Calu3 (cell line): ENCODE measurements at regions not wholly inside any gene's neighbourhood (a gene's known extent, or its start where the extent isn't known, plus 50 kb on each side); places are given as distances from the start of the nearest gene placed in this dataset.

Source experiments
- BruUV-seq: library from RNA; stranded (reverse); fragments of 400-500 nt; replicated peaks from 2 replicates; lab custom pipeline; 2021; lab: Mats Ljungman, UMichigan
- CTCF ChIA-PET: fragments of 300-600 bp; sonication (Branson Sonifier 250); formaldehyde crosslinking; loops from one replicate; lab custom pipeline; 2022; ENCODE audit warnings: antibody characterized with exemption; lab: Charles Lee
- DNase-seq: peaks from one replicate; pipeline ENCODE4 v3.0.0; 2022
- H3K27ac Mint-ChIP-seq: one replicate; pipeline ENCODE4 v1.8.0; 2022; ENCODE audit warnings: mixed read lengths; ENCODE audit not compliant: unreplicated experiment
- H3K27me3 Mint-ChIP-seq: one replicate; pipeline ENCODE4 v1.8.0; 2022; ENCODE audit warnings: mixed read lengths; ENCODE audit not compliant: unreplicated experiment
- H3K36me3 Mint-ChIP-seq: one replicate; pipeline ENCODE4 v1.8.0; 2022; ENCODE audit warnings: mild to moderate bottlenecking, moderate library complexity, mixed read lengths; ENCODE audit not compliant: insufficient read depth, unreplicated experiment
- H3K4me1 Mint-ChIP-seq: one replicate; pipeline ENCODE4 v1.8.0; 2022; ENCODE audit warnings: mild to moderate bottlenecking, low read depth, mixed read lengths; ENCODE audit not compliant: unreplicated experiment
- H3K4me3 Mint-ChIP-seq: one replicate; pipeline ENCODE4 v1.8.0; 2022; ENCODE audit warnings: mild to moderate bottlenecking, low read depth, moderate library complexity, mixed read lengths; ENCODE audit not compliant: unreplicated experiment
- H3K9me3 Mint-ChIP-seq: one replicate; pipeline ENCODE4 v1.8.0; 2022; ENCODE audit warnings: low read depth, mixed read lengths; ENCODE audit not compliant: unreplicated experiment
- intact Hi-C: fragments of 100-400 bp; cut with micrococcal nuclease; formaldehyde crosslinking; loops from one replicate; pipeline ENCODE4 v1.10.0; 2022; ENCODE audit not compliant: unreplicated experiment
- TF ChIP-seq, protein P1 (sequence below): fragments of 200-600 bp; IDR thresholded peaks from one replicate; pipeline ENCODE4 v1.8.0; 2022; ENCODE audit warnings: antibody characterized with exemption; ENCODE audit not compliant: unreplicated experiment

GRCh38 chr3:18080198-18080689, 337.8 kb upstream of the TBC1D5 start:
- BruUV-seq: no TSS peak
- Mint-ChIP-seq H3K4me3 (no peak overlapping the region), H3K27me3 (no peaks in the 10 kb centered on the region), H3K9me3 (no peaks in the 10 kb centered on the region), H3K4me1 (peaks cover 12% of the 10 kb centered on the region), H3K36me3 (no peaks in the 10 kb centered on the region), H3K27ac (no peak overlapping the region)
- CTCF ChIA-PET: no interaction called here
- TF ChIP-seq, protein P1, sequence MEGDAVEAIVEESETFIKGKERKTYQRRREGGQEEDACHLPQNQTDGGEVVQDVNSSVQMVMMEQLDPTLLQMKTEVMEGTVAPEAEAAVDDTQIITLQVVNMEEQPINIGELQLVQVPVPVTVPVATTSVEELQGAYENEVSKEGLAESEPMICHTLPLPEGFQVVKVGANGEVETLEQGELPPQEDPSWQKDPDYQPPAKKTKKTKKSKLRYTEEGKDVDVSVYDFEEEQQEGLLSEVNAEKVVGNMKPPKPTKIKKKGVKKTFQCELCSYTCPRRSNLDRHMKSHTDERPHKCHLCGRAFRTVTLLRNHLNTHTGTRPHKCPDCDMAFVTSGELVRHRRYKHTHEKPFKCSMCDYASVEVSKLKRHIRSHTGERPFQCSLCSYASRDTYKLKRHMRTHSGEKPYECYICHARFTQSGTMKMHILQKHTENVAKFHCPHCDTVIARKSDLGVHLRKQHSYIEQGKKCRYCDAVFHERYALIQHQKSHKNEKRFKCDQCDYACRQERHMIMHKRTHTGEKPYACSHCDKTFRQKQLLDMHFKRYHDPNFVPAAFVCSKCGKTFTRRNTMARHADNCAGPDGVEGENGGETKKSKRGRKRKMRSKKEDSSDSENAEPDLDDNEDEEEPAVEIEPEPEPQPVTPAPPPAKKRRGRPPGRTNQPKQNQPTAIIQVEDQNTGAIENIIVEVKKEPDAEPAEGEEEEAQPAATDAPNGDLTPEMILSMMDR: no peak
- DNase-seq: no peak
- intact Hi-C loops: no loop called here

DNA sequence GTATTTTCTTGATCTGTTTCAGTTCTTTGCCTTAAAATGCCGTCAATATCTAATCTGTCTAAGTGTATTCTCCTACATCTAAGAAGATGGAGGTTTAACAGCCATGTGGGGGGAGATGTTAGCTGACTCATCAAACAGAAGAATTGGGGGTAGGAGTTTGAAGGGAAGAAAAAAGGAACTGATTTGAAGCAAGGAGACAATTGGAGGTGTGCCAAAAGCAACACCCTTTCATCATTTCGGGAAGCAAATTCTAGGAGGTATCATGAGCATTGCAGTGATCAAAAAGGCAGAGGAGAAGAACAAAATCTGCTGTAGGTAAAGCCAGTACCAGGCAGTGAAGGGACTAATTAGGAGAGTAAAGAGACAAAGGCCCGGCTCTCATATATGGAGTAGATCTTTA, 337.3 kb upstream of the TBC1D5 start:
- H3K4me3 Mint-ChIP-seq: no peak overlapping the region
- H3K36me3 Mint-ChIP-seq: no peaks in the 10 kb centered on the region
- intact Hi-C loops: no loop called here
- H3K4me1 Mint-ChIP-seq: peaks cover 12% of the 10 kb centered on the region
- no TSS peak for BruUV-seq
- DNase-seq: no peak
- no peak overlapping the region for H3K27ac Mint-ChIP-seq
- no peaks in the 10 kb centered on the region for H3K27me3 Mint-ChIP-seq
- no peaks in the 10 kb centered on the region for H3K9me3 Mint-ChIP-seq
- TF ChIP-seq, protein P1: no peak
- CTCF ChIA-PET: no interaction called here

GRCh38 chr3:18079062-18079461, 336.6 kb upstream of the TBC1D5 start:
- TF ChIP-seq, protein P1: no peak
- DNase-seq: no peak
- Mint-ChIP-seq H3K4me3 (no peak overlapping the region), H3K36me3 (no peaks in the 10 kb centered on the region), H3K9me3 (no peaks in the 10 kb centered on the region), H3K4me1 (peaks cover 12% of the 10 kb centered on the region), H3K27ac (no peak overlapping the region), H3K27me3 (no peaks in the 10 kb centered on the region)
- CTCF ChIA-PET: no interaction called here
- BruUV-seq: no TSS peak
- intact Hi-C loops: no loop called here

DNA sequence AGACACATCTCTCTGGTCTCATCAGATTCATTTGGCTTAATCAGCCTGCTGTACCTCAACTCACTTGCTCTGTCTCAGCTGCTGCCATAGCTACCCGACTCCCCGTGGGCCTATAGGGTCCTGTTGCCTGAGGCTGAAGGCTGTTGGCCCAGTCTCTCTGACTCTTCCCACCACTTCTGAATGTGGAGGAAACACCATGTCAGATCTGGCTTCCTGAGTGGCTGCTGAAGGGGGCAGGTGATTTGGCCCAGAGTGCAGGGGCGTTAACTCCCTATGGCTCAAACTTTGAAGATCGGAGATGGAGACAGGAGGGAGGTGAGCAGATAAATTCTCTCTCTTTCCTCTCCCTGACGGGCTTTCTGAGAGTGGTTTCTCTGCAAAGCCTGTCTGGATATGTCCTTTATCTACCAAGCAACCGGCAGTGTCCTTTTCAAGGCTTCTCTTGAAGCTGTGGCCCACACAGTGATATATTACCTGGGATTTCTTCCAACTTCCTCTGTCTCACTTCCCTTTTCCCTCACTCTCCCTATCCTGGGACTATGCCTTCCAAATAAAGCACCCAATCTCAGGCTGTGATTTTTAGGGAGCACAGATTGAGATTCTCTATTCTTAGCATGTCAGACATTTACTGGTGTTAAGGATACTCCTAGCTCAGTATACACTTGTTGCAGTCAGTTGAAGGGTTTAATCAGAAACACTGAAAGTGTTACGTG, 334.9 kb upstream of the TBC1D5 start:
- no peaks in the 10 kb centered on the region for H3K9me3 Mint-ChIP-seq
- no peak overlapping the region for H3K4me3 Mint-ChIP-seq
- no peak overlapping the region for H3K27ac Mint-ChIP-seq
- peaks cover 12% of the 10 kb centered on the region for H3K4me1 Mint-ChIP-seq
- CTCF ChIA-PET: no interaction called here
- no peaks in the 10 kb centered on the region for H3K36me3 Mint-ChIP-seq
- no TSS peak for BruUV-seq
- intact Hi-C loops: no loop called here
- TF ChIP-seq, protein P1: no peak
- no peak for DNase-seq
- H3K27me3 Mint-ChIP-seq: no peaks in the 10 kb centered on the region
